OCI-LY3 (cell line): ENCODE measurements at regions not wholly inside any gene's neighbourhood (a gene's known extent, or its start where the extent isn't known, plus 50 kb on each side); places are given as distances from the start of the nearest gene placed in this dataset.

Experiments
- H2AFZ ChIP-seq: fragments of 200-600, 300-600 bp; shearing (Covaris generic); 2 replicates; pipeline ENCODE4 v1.6.0; 2014; ENCODE audit warnings: antibody characterized with exemption, low read depth, low read length
- H3K27ac ChIP-seq: fragments of 200-600, 300-600 bp; sonication (generic); 2 replicates; pipeline ENCODE4 v1.5.1; 2014; ENCODE audit warnings: mild to moderate bottlenecking, low read length, moderate library complexity, mixed read lengths
- H3K27me3 ChIP-seq: fragments of 200-600, 300-600 bp; sonication (generic); 2 replicates; pipeline ENCODE4 v1.6.1; 2014; ENCODE audit warnings: low read depth, low read length, mixed read lengths
- H3K36me3 ChIP-seq: fragments of 200-600, 300-600 bp; sonication (generic); replicated peaks from 2 replicates; pipeline ENCODE3; 2014; ENCODE audit warnings: low read depth, low read length, mixed read lengths
- H3K4me1 ChIP-seq: fragments of 300-600, 200-600 bp; sonication (generic); 2 replicates; pipeline ENCODE4 v1.6.1; 2014; ENCODE audit warnings: low read length, mixed read lengths
- H3K4me2 ChIP-seq: fragments of 200-600, 300-600 bp; sonication (generic); 2 replicates; pipeline ENCODE4 v1.6.1; 2014; ENCODE audit warnings: low read length, mixed read lengths
- H3K4me3 ChIP-seq: fragments of 300-600, 200-600 bp; sonication (generic); 2 replicates; pipeline ENCODE4 v1.5.1; 2014; ENCODE audit warnings: antibody characterized with exemption, mild to moderate bottlenecking, low read length, moderate library complexity
- H3K79me2 ChIP-seq: fragments of 300-600, 200-600 bp; shearing (Covaris generic); 2 replicates; pipeline ENCODE4 v1.6.1; 2014; ENCODE audit warnings: mild to moderate bottlenecking, low read length, mixed read lengths
- H3K9ac ChIP-seq: fragments of 300-600, 200-600 bp; shearing (Covaris generic); 2 replicates; pipeline ENCODE4 v1.6.0; 2014; ENCODE audit warnings: mild to moderate bottlenecking, low read length, moderate library complexity
- H3K9me3 ChIP-seq: fragments of 200-600, 300-600 bp; shearing (Covaris generic); 2 replicates; pipeline ENCODE4 v1.6.1; 2014; ENCODE audit warnings: low read length, mixed read lengths; ENCODE audit not compliant: insufficient read depth
- H4K20me1 ChIP-seq: fragments of 200-600, 300-600 bp; sonication (generic); 2 replicates; pipeline ENCODE4 v1.6.1; 2016; ENCODE audit warnings: low read length, mixed read lengths; ENCODE audit not compliant: insufficient read depth
- EZH2phosphoT487 ChIP-seq: fragments of 200-600 bp; shearing (Covaris generic); IDR thresholded peaks from 2 replicates; pipeline ENCODE4 v1.6.1; 2018; ENCODE audit warnings: antibody characterized with exemption, mixed run types, low read depth
- TF ChIP-seq, protein P1 (sequence below): fragments of 200-600, 300-600 bp; sonication (generic); IDR thresholded peaks from 2 replicates; pipeline ENCODE4 v1.5.1; 2014; ENCODE audit warnings: antibody characterized with exemption, low read length, low read depth

DNA sequence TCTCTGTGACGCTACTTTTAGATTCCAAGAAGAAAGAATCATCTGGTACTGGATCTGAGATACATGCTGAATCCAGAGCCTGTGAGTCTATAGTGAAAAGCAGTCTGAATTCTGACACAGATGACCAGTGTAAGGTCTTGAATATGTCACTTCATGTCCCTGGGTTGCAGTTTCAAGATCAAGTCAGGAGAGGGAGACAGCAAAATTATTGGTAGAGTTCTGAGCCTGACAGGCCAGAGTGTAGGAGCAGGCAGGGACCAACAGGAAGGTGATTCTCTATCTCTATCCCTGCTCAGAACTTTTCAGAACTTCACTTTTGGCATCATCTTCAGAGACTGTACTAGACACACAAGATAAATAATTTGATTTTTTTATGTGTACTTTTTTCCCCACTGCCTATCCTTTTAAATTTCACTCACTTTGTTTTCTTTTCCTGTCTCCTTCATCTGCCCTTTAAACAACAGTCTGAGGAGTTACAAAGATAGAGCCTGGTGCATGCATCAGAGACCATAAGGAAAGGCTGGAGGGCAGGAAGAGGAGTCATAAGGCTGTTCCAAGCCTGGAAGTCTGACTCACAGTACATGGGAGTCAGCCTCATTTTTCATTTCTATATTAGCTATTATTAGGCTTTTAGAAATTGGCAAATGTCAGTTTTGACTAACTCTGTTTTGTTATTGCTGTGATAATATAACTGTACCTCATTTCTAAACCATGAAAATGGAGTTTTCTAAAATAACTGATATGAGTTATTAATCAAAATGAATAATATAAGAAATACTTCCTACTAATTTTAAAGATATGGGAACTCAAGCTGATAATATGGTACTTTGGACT lies 120.2 kb upstream of the TMEM229A start:
- Histone ChIP-seq H3K9me3 (no peaks in the 10 kb centered on the region), H3K36me3 (no peaks in the 10 kb centered on the region), H3K9ac (no peak overlapping the region), H3K27ac (no peak overlapping the region), H3K4me2 (no peak overlapping the region), H3K4me3 (no peak overlapping the region), H2AFZ (no peak overlapping the region), H3K79me2 (no peaks in the 10 kb centered on the region), H4K20me1 (no peaks in the 10 kb centered on the region), H3K4me1 (no peaks in the 10 kb centered on the region), H3K27me3 (0 out of 2 replicates have a peak, but pooled peaks cover 1% of the 10 kb centered on the region)
- TF ChIP-seq, protein P1, sequence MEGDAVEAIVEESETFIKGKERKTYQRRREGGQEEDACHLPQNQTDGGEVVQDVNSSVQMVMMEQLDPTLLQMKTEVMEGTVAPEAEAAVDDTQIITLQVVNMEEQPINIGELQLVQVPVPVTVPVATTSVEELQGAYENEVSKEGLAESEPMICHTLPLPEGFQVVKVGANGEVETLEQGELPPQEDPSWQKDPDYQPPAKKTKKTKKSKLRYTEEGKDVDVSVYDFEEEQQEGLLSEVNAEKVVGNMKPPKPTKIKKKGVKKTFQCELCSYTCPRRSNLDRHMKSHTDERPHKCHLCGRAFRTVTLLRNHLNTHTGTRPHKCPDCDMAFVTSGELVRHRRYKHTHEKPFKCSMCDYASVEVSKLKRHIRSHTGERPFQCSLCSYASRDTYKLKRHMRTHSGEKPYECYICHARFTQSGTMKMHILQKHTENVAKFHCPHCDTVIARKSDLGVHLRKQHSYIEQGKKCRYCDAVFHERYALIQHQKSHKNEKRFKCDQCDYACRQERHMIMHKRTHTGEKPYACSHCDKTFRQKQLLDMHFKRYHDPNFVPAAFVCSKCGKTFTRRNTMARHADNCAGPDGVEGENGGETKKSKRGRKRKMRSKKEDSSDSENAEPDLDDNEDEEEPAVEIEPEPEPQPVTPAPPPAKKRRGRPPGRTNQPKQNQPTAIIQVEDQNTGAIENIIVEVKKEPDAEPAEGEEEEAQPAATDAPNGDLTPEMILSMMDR = peak; percentile 50
- TF ChIP-seq EZH2phosphoT487 = no peak

DNA sequence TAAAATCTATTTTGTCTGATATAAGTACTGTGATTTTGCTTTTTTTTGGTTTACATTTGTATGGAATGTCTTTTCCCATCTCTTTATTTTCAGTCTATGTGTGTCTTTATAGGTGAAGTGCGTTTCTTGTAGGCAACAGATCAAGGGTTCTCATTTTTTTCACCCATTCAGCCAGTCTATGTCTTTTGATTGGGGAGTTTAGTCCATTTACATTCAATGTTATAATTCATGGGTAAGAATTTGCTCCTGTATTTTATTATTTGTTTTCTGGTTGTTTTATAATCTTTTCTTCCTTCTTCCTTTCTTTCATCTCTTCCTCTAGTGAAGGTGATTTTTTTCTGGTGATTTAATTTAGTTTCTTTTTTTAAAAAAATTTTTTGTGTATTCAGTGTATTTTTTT lies 104.8 kb upstream of the TMEM229A start:
- H2AFZ ChIP-seq = no peak overlapping the region
- H3K9me3 ChIP-seq = no peaks in the 10 kb centered on the region
- H3K36me3 ChIP-seq = no peaks in the 10 kb centered on the region
- no peaks in the 10 kb centered on the region for H3K79me2 ChIP-seq
- H3K9ac ChIP-seq = no peak overlapping the region
- no peaks in the 10 kb centered on the region for H3K4me1 ChIP-seq
- no peak overlapping the region for H3K4me2 ChIP-seq
- TF ChIP-seq EZH2phosphoT487 = no peak
- TF ChIP-seq, protein P1 = no peak
- H3K27me3 ChIP-seq = no peaks in the 10 kb centered on the region
- H4K20me1 ChIP-seq = no peaks in the 10 kb centered on the region
- H3K4me3 ChIP-seq = no peak overlapping the region
- no peak overlapping the region for H3K27ac ChIP-seq

DNA sequence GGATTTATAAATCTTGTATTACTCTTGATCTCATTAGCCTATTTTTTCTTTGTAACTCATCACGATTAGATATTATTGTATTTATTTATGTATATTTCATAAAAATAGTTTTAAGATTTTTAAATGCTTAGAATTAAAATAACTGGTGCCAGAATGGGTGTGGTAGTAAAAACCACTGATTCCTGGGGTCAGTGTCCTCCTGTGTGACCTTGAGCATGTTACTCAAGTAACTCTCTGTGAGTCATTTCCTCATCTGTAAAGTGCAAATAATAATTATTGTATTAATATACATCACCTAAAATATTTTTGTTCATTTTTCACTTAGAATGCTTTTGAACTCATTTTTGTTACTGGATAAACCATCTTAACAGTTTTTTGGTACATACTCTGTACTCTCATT lies 91.3 kb upstream of the TMEM229A start:
- no peak overlapping the region for H3K27ac ChIP-seq
- no peaks in the 10 kb centered on the region for H3K36me3 ChIP-seq
- no peaks in the 10 kb centered on the region for H3K79me2 ChIP-seq
- H3K9ac ChIP-seq = no peak overlapping the region
- no peak overlapping the region for H3K4me2 ChIP-seq
- TF ChIP-seq, protein P1 = no peak
- no peaks in the 10 kb centered on the region for H3K27me3 ChIP-seq
- H3K4me1 ChIP-seq = no peaks in the 10 kb centered on the region
- no peak overlapping the region for H3K4me3 ChIP-seq
- no peak overlapping the region for H2AFZ ChIP-seq
- H3K9me3 ChIP-seq = no peaks in the 10 kb centered on the region
- no peaks in the 10 kb centered on the region for H4K20me1 ChIP-seq

DNA sequence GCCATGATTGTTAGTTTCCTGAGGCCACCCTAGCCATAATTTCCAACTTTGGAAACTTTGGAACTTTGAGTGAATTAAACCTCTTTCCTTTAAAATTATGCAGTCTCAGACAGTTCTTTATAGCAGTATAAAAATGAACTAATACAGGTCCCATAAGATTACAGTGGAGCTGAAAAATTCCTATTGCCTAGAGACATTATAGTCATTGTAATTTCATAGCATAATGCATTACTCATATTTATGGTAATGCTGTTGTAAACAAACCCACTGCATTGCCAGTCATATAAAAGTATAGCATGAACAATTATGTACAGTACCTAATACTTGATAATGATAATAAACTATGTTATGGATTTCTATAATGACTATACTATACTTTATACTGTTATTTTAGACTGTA lies 88.0 kb upstream of the TMEM229A start:
- H3K4me1 ChIP-seq = no peaks in the 10 kb centered on the region
- TF ChIP-seq, protein P1 = no peak
- no peak for TF ChIP-seq EZH2phosphoT487
- no peak overlapping the region for H2AFZ ChIP-seq
- no peaks in the 10 kb centered on the region for H3K79me2 ChIP-seq
- H3K36me3 ChIP-seq = no peaks in the 10 kb centered on the region
- no peaks in the 10 kb centered on the region for H3K9me3 ChIP-seq
- no peak overlapping the region for H3K4me2 ChIP-seq
- no peak overlapping the region for H3K9ac ChIP-seq
- H3K4me3 ChIP-seq = no peak overlapping the region
- no peaks in the 10 kb centered on the region for H4K20me1 ChIP-seq
- no peaks in the 10 kb centered on the region for H3K27me3 ChIP-seq
- no peak overlapping the region for H3K27ac ChIP-seq
